ENCODE measurements at regions not wholly inside any gene's neighbourhood (a gene's known extent, or its start where the extent isn't known, plus 50 kb on each side); places are given as distances from the start of the nearest gene placed in this dataset.

DNA sequence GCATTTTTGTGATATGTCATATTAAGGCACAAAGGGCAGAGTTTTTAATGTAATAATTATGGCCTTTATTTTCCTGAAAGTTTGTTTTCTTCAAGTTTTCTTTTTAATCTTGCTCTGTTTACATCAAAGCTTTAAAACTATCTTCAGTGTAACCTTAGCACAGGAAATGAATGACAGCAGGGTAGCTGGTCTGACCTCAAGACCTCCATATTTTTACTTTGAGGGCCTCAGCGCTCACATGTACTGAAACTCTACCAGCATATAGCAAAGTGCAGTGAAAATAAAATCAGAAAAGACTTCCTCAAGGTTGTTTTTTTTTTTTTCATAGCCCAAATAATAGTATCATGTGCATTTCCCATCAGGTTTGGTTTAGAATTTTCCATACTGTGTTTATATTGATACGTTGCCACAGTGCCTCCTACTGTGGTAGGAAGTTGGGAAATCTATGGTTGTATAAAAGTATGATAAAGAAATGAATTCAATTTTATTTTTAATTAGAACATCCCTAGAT, 163.4 kb downstream of the UBE2E3 start:
- Histone ChIP-seq H3K9ac (ENCODE audit: control insufficient read depth, extremely low read depth, insufficient read depth, low read length) (no peak overlapping the region), H3K4me1 (ENCODE audit: control insufficient read depth, extremely low read depth, insufficient read depth, low read length) (no peaks in the 10 kb centered on the region), H3K27me3 (ENCODE audit: control insufficient read depth, extremely low read depth, insufficient read depth, low read length) (no peaks in the 10 kb centered on the region), H3K4me2 (ENCODE audit: control insufficient read depth, extremely low read depth, insufficient read depth, low read depth, low read length) (no peak overlapping the region), H3K27ac (ENCODE audit: control insufficient read depth, insufficient read depth, low read length) (no peak overlapping the region), H3K36me3 (ENCODE audit: control insufficient read depth in 2 of 2, extremely low read depth in 1 of 2, insufficient read depth in 2 of 2, low read length in 2 of 2) (no peaks in the 10 kb centered on the region), H4K20me1 (ENCODE audit: control insufficient read depth, extremely low read depth, insufficient read depth, low read length) (no peaks in the 10 kb centered on the region), H3K9me3 (ENCODE audit: control insufficient read depth, low read depth, low read length) (no peaks in the 10 kb centered on the region), H3K4me3 (ENCODE audit: control insufficient read depth in 2 of 3, extremely low read depth in 1 of 3, insufficient read depth in 2 of 3, low read depth in 1 of 3, low read length in 3 of 3) (no peak overlapping the region), H3K79me2 (ENCODE audit: control insufficient read depth, insufficient read depth, low read length) (no peaks in the 10 kb centered on the region), H3K9me1 (ENCODE audit: control insufficient read depth, extremely low read depth, insufficient read depth, low read length) (no peaks in the 10 kb centered on the region), H2AFZ (ENCODE audit: control insufficient read depth, low read length) (no peak overlapping the region)
- dilution Hi-C loops (cut with MboI; ENCODE audit: extremely low pct_ligation_motif_present, low sequenced_read_pairs): no loop called here
- TF ChIP-seq EZH2 (IDR thresholded peaks at IDR 0.05; ENCODE audit: low read length) (no peak), CTCF (optimal IDR thresholded peaks at IDR 0.05 in 1 of 3, IDR thresholded peaks at IDR 0.05 in 1 of 3, conservative IDR thresholded peaks at IDR 0.05 in 1 of 3; ENCODE audit: extremely low read depth in 1 of 3, insufficient read depth in 2 of 3, low read length in 3 of 3) (no peak)
- FAIRE-seq (no peak), DNase-seq (ENCODE audit: low read depth, low spot score) (no peak)

DNA sequence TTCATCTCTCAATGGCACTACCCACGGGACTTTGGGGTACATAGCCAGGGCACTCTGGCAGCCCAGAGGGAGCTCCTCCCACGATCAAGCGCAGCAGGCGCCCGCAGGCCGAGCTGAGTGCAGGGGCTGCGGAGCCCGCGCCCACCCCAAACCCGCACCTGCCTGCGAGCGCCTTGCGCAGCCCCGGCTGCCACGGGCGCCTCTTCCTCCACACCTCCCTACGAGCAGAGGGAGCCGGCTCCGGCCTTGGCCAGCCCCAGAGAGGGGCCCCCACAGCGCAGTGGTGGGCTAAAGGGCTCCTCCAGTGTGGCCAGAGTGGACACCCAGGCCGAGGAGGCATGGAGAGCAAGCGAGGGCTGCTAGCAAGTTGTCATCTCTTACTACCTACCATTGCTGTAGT, 165.2 kb downstream of the UBE2E3 start:
- Histone ChIP-seq H2AFZ (ENCODE audit: control insufficient read depth, low read length) (no peak overlapping the region), H3K9me3 (ENCODE audit: control insufficient read depth, low read depth, low read length) (no peaks in the 10 kb centered on the region), H3K9ac (ENCODE audit: control insufficient read depth, extremely low read depth, insufficient read depth, low read length) (no peak overlapping the region), H3K4me3 (ENCODE audit: control insufficient read depth in 2 of 3, extremely low read depth in 1 of 3, insufficient read depth in 2 of 3, low read depth in 1 of 3, low read length in 3 of 3) (no peak overlapping the region), H3K36me3 (ENCODE audit: control insufficient read depth in 2 of 2, extremely low read depth in 1 of 2, insufficient read depth in 2 of 2, low read length in 2 of 2) (no peaks in the 10 kb centered on the region), H3K4me1 (ENCODE audit: control insufficient read depth, extremely low read depth, insufficient read depth, low read length) (no peaks in the 10 kb centered on the region), H3K9me1 (ENCODE audit: control insufficient read depth, extremely low read depth, insufficient read depth, low read length) (no peaks in the 10 kb centered on the region), H3K4me2 (ENCODE audit: control insufficient read depth, extremely low read depth, insufficient read depth, low read depth, low read length) (no peak overlapping the region), H4K20me1 (ENCODE audit: control insufficient read depth, extremely low read depth, insufficient read depth, low read length) (no peaks in the 10 kb centered on the region), H3K27me3 (ENCODE audit: control insufficient read depth, extremely low read depth, insufficient read depth, low read length) (no peaks in the 10 kb centered on the region), H3K27ac (ENCODE audit: control insufficient read depth, insufficient read depth, low read length) (no peak overlapping the region), H3K79me2 (ENCODE audit: control insufficient read depth, insufficient read depth, low read length) (no peaks in the 10 kb centered on the region)
- DNase-seq (ENCODE audit: low read depth, low spot score) (no peak), FAIRE-seq (no peak)
- dilution Hi-C loops (cut with MboI; ENCODE audit: extremely low pct_ligation_motif_present, low sequenced_read_pairs): no loop called here
- TF ChIP-seq CTCF (optimal IDR thresholded peaks at IDR 0.05 in 1 of 3, IDR thresholded peaks at IDR 0.05 in 1 of 3, conservative IDR thresholded peaks at IDR 0.05 in 1 of 3; ENCODE audit: extremely low read depth in 1 of 3, insufficient read depth in 2 of 3, low read length in 3 of 3): no peak
- no peak for TF ChIP-seq EZH2 (IDR thresholded peaks at IDR 0.05; ENCODE audit: low read length)
